ENCODE measurements at regions not wholly inside any gene's neighbourhood (a gene's known extent, or its start where the extent isn't known, plus 50 kb on each side); places are given as distances from the start of the nearest gene placed in this dataset.

- intact Hi-C loops (cut with DNase I) = no loop called here
- Histone ChIP-seq H3K36me3 (no peaks in the 10 kb centered on the region), H3K4me1 (no peaks in the 10 kb centered on the region), H3K4me3 (no peak overlapping the region), H3K27ac (replicated peaks in 1 of 4) (no peak overlapping the region), H3K9me3 (no peaks in the 10 kb centered on the region), H3K27me3 (peaks cover 0 to 10% (median 0%) of the 10 kb centered on the region in 4 donors)
- TF ChIP-seq EP300 (IDR thresholded peaks at IDR 0.05) = no peak
- no peak for TF ChIP-seq CTCF (IDR thresholded peaks at IDR 0.05)
- no peak for TF ChIP-seq POLR2A (IDR thresholded peaks at IDR 0.05; ENCODE audit: low read depth)
- TF ChIP-seq POLR2AphosphoS5 (IDR thresholded peaks at IDR 0.05) = no peak
- no peak for DNase-seq (ENCODE audit: extremely low spot score)
- WGBS = 90% methylated on average over 11 of the region's 11 CpGs
These were observed 50.5 kb upstream of the IQSEC1 start for GRCh38 chr3:13123765-13124164.

- intact Hi-C loops (cut with DNase I) = no loop called here
- H3K4me1 ChIP-seq = no peaks in the 10 kb centered on the region
- no peaks in the 10 kb centered on the region for H3K36me3 ChIP-seq
- H3K9me3 ChIP-seq = no peaks in the 10 kb centered on the region
- no peak overlapping the region for H3K27ac ChIP-seq (replicated peaks in 1 of 4)
- 80% methylated on average over 10 of the region's 10 CpGs for WGBS
- no peak for DNase-seq (ENCODE audit: extremely low spot score)
- peaks cover 0 to 10% (median 0%) of the 10 kb centered on the region in 4 donors for H3K27me3 ChIP-seq
- TF ChIP-seq EP300 (IDR thresholded peaks at IDR 0.05) = no peak
- TF ChIP-seq POLR2A (IDR thresholded peaks at IDR 0.05; ENCODE audit: low read depth) = no peak
- TF ChIP-seq CTCF (IDR thresholded peaks at IDR 0.05) = no peak
- no peak for TF ChIP-seq POLR2AphosphoS5 (IDR thresholded peaks at IDR 0.05)
- H3K4me3 ChIP-seq = no peak overlapping the region
These were observed 49.9 kb upstream of the IQSEC1 start for GRCh38 chr3:13123013-13123654.
